ENCODE measurements at regions not wholly inside any gene's neighbourhood (a gene's known extent, or its start where the extent isn't known, plus 50 kb on each side); places are given as distances from the start of the nearest gene placed in this dataset.

DNA sequence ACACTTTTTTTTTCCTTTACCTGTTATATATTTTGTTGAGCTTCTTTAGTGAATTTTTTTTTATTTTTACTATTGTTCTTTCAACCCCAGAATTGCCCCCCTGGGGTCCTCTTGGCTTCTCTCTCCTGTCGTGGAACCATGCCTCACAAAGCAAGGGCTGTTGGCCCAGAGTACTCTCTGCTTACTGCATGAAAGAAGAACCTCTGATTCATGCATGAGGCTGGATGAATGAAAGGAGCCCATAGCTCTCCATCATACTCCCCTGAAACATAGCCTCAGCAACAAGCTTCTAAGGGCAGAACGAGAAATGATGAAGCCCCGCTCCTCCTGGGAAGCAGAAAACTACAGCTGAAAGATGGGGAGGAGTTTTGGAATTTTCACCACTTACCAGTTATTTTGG, 1441.0 kb downstream of the BRINP3 start:
- TF ChIP-seq, protein P1, sequence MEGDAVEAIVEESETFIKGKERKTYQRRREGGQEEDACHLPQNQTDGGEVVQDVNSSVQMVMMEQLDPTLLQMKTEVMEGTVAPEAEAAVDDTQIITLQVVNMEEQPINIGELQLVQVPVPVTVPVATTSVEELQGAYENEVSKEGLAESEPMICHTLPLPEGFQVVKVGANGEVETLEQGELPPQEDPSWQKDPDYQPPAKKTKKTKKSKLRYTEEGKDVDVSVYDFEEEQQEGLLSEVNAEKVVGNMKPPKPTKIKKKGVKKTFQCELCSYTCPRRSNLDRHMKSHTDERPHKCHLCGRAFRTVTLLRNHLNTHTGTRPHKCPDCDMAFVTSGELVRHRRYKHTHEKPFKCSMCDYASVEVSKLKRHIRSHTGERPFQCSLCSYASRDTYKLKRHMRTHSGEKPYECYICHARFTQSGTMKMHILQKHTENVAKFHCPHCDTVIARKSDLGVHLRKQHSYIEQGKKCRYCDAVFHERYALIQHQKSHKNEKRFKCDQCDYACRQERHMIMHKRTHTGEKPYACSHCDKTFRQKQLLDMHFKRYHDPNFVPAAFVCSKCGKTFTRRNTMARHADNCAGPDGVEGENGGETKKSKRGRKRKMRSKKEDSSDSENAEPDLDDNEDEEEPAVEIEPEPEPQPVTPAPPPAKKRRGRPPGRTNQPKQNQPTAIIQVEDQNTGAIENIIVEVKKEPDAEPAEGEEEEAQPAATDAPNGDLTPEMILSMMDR (IDR thresholded peaks at IDR 0.05) = no peak
- no peak for TF ChIP-seq POLR2A (IDR thresholded peaks at IDR 0.05)
